ENCODE measurements at regions not wholly inside any gene's neighbourhood (a gene's known extent, or its start where the extent isn't known, plus 50 kb on each side); places are given as distances from the start of the nearest gene placed in this dataset.

GRCh38 chr4:189021831-189022230 lies 882.6 kb downstream of the TRIML1 start:
- TF ChIP-seq POLR2A (IDR thresholded peaks at IDR 0.05), result no peak
- TF ChIP-seq POLR2AphosphoS5 (IDR thresholded peaks at IDR 0.05), result no peak
- no peak for TF ChIP-seq CTCF (IDR thresholded peaks at IDR 0.05)
